Activated naive CD4-positive, alpha-beta T cell treated with anti-CD3 and anti-CD28 coated beads, Interleukin-2, amount 50 U/mL, for 72 hours (primary cell): ENCODE measurements at regions not wholly inside any gene's neighbourhood (a gene's known extent, or its start where the extent isn't known, plus 50 kb on each side); places are given as distances from the start of the nearest gene placed in this dataset.
"Not testable (repeated sequence)": the region's sequence is repeated elsewhere in the genome, so short reads cannot be mapped to it uniquely, and the experiment has no call there.

ENCODE experiments used
- ATAC-seq, 2 donors: fragments of 150-1000 bp; cut with Tn5 transposase; 2 replicates each; pipeline ENCODE4 v1.10.0; 2021; ENCODE audit warnings: mild to moderate bottlenecking in 2 of 2, moderate library complexity in 2 of 2
- DNase-seq, 2 donors: peaks; one replicate each; pipeline ENCODE4 v3.0.0; 2021 to 2022; ENCODE audit warnings: low spot score in 2 of 2
- H3K27ac Mint-ChIP-seq, 2 donors: one replicate each; pipeline ENCODE4 v1.8.0; 2022; ENCODE audit warnings: mild to moderate bottlenecking in 2 of 2, mixed read lengths in 2 of 2
- H3K36me3 Mint-ChIP-seq, 2 donors: one replicate each; pipeline ENCODE4 v1.8.0; 2022; ENCODE audit warnings: mixed read lengths in 2 of 2
- H3K9me3 Mint-ChIP-seq, 2 donors: one replicate each; pipeline ENCODE4 v1.8.0; 2022; ENCODE audit warnings: mixed read lengths in 2 of 2

GRCh38 chr5:21646469-21646868 lies 1206.7 kb downstream of the CDH12 start:
- peaks cover 0 to 3% of the 10 kb centered on the region in 2 donors for H3K9me3 Mint-ChIP-seq
- DNase-seq (no peak), ATAC-seq (no peak)
- no peak overlapping the region for H3K27ac Mint-ChIP-seq
- no peaks in the 10 kb centered on the region for H3K36me3 Mint-ChIP-seq

- no peak overlapping the region for H3K27ac Mint-ChIP-seq
- no peaks in the 10 kb centered on the region for H3K36me3 Mint-ChIP-seq
- peaks cover 0 to 7% of the 10 kb centered on the region in 2 donors for H3K9me3 Mint-ChIP-seq
- ATAC-seq (no peak), DNase-seq (no peak)
Observed at GRCh38 chr5:21644032-21644431, 1209.1 kb downstream of the CDH12 start.

GRCh38 chr5:21642312-21642711 lies 1210.8 kb downstream of the CDH12 start:
- ATAC-seq, result no peak
- Mint-ChIP-seq H3K36me3 (no peaks in the 10 kb centered on the region), H3K9me3 (peaks cover 4 to 11% of the 10 kb centered on the region in 2 donors), H3K27ac (no peak overlapping the region)
- no peak for DNase-seq

GRCh38 chr5:21623831-21624230 lies 1229.3 kb downstream of the CDH12 start:
- ATAC-seq, result no peak
- DNase-seq, result no peak
- Mint-ChIP-seq H3K36me3 (no peaks in the 10 kb centered on the region), H3K27ac (no peak overlapping the region), H3K9me3 (peaks cover 0 to 6% of the 10 kb centered on the region in 2 donors)

GRCh38 chr5:21615195-21615765 lies 1237.9 kb downstream of the CDH12 start:
- DNase-seq (no peak), ATAC-seq (no peak)
- Mint-ChIP-seq H3K9me3 (peaks cover 5 to 10% of the 10 kb centered on the region in 2 donors), H3K27ac (no peak overlapping the region), H3K36me3 (no peaks in the 10 kb centered on the region)

GRCh38 chr5:21613971-21614488 lies 1239.1 kb downstream of the CDH12 start:
- Mint-ChIP-seq H3K9me3 (peaks cover 5 to 14% of the 10 kb centered on the region in 2 donors), H3K36me3 (no peaks in the 10 kb centered on the region), H3K27ac (no peak overlapping the region)
- DNase-seq (no peak), ATAC-seq (no peak)

- Mint-ChIP-seq H3K36me3 (no peaks in the 10 kb centered on the region), H3K9me3 (no peaks in the 10 kb centered on the region), H3K27ac (no peak overlapping the region)
- ATAC-seq (no peak), DNase-seq (no peak)
Observed at GRCh38 chr5:21603796-21604195, 1249.3 kb downstream of the CDH12 start.

- DNase-seq (no peak), ATAC-seq (no peak)
- Mint-ChIP-seq H3K36me3 (peaks cover 6% of the 10 kb centered on the region in 2 donors), H3K27ac (no peak overlapping the region), H3K9me3 (peaks cover 13 to 19% of the 10 kb centered on the region in 2 donors)
Observed at GRCh38 chr5:21594566-21594965, 1258.6 kb downstream of the CDH12 start.

- Mint-ChIP-seq H3K9me3 (peaks cover 13 to 19% of the 10 kb centered on the region in 2 donors), H3K27ac (no peak overlapping the region), H3K36me3 (peaks cover 6% of the 10 kb centered on the region in 2 donors)
- no peak for DNase-seq
- ATAC-seq, result no peak
Observed at GRCh38 chr5:21593261-21593660, 1259.9 kb downstream of the CDH12 start.

GRCh38 chr5:21581508-21581907 lies 1271.6 kb downstream of the CDH12 start:
- ATAC-seq (no peak), DNase-seq (no peak)
- Mint-ChIP-seq H3K27ac (no peak overlapping the region), H3K36me3 (peaks cover 16 to 21% of the 10 kb centered on the region in 2 donors), H3K9me3 (peaks cover 16 to 17% of the 10 kb centered on the region in 2 donors)

GRCh38 chr5:21574961-21575360 lies 1278.2 kb downstream of the CDH12 start:
- Mint-ChIP-seq H3K9me3 (peaks cover 4% of the 10 kb centered on the region in 2 donors), H3K27ac (no peak overlapping the region), H3K36me3 (peaks cover 0 to 6% of the 10 kb centered on the region in 2 donors)
- ATAC-seq (no peak), DNase-seq (no peak)

GRCh38 chr5:21574438-21574837 lies 1278.7 kb downstream of the CDH12 start:
- DNase-seq (no peak), ATAC-seq (no peak)
- Mint-ChIP-seq H3K9me3 (peaks cover 2 to 4% of the 10 kb centered on the region in 2 donors), H3K36me3 (peaks cover 0 to 3% of the 10 kb centered on the region in 2 donors), H3K27ac (no peak overlapping the region)

- DNase-seq (no peak), ATAC-seq (no peak)
- Mint-ChIP-seq H3K27ac (no peak overlapping the region), H3K9me3 (peaks cover 0 to 4% of the 10 kb centered on the region in 2 donors), H3K36me3 (no peaks in the 10 kb centered on the region)
Observed at GRCh38 chr5:21573416-21574314, 1279.5 kb downstream of the CDH12 start.

- not testable (repeated sequence) for H3K9me3 Mint-ChIP-seq, ATAC-seq, H3K27ac Mint-ChIP-seq, DNase-seq, H3K36me3 Mint-ChIP-seq
Observed at GRCh38 chr5:21571196-21571595, 1281.9 kb downstream of the CDH12 start.

- not testable (repeated sequence) for H3K27ac Mint-ChIP-seq, H3K36me3 Mint-ChIP-seq, H3K9me3 Mint-ChIP-seq, DNase-seq, ATAC-seq
Observed at GRCh38 chr5:21559109-21559508, 1294.0 kb downstream of the CDH12 start.

- not testable (repeated sequence) for DNase-seq, ATAC-seq, H3K9me3 Mint-ChIP-seq, H3K36me3 Mint-ChIP-seq, H3K27ac Mint-ChIP-seq
Observed at GRCh38 chr5:21552263-21552662, 1300.9 kb downstream of the CDH12 start.

- not testable (repeated sequence) for ATAC-seq, DNase-seq, H3K9me3 Mint-ChIP-seq, H3K36me3 Mint-ChIP-seq, H3K27ac Mint-ChIP-seq
Observed at GRCh38 chr5:21550916-21551315, 1302.2 kb downstream of the CDH12 start.
